ENCODE measurements at regions not wholly inside any gene's neighbourhood (a gene's known extent, or its start where the extent isn't known, plus 50 kb on each side); places are given as distances from the start of the nearest gene placed in this dataset.

DNA sequence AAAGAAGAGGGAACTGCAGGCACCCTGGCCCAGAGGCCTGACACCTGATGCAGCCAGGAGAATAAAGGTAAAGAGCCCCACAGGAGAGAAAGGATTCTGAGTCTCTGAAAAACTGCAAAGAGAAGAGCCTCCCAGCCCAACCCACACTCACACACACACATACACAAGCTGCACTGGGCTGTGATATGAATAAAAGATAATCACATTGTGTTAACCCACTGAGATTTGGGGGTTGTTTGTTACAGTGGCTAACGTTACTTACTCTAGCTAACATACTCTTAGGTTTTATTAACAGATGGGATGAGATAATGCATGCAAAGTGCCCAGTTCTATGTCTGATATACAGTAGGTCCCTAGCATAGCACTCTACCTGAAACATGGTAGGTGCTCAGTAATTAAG, 554.4 kb downstream of the CD83 start:
- Histone ChIP-seq H3K4me1 (peaks cover 0 to 18% of the 10 kb centered on the region in 2 donors), H3K27ac (no peak overlapping the region), H3K4me3 (no peak overlapping the region), H3K9me3 (no peaks in the 10 kb centered on the region), H3K36me3 (no peaks in the 10 kb centered on the region), H3K27me3 (no peaks in the 10 kb centered on the region)
- TF ChIP-seq, protein P1, sequence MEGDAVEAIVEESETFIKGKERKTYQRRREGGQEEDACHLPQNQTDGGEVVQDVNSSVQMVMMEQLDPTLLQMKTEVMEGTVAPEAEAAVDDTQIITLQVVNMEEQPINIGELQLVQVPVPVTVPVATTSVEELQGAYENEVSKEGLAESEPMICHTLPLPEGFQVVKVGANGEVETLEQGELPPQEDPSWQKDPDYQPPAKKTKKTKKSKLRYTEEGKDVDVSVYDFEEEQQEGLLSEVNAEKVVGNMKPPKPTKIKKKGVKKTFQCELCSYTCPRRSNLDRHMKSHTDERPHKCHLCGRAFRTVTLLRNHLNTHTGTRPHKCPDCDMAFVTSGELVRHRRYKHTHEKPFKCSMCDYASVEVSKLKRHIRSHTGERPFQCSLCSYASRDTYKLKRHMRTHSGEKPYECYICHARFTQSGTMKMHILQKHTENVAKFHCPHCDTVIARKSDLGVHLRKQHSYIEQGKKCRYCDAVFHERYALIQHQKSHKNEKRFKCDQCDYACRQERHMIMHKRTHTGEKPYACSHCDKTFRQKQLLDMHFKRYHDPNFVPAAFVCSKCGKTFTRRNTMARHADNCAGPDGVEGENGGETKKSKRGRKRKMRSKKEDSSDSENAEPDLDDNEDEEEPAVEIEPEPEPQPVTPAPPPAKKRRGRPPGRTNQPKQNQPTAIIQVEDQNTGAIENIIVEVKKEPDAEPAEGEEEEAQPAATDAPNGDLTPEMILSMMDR (IDR thresholded peaks at IDR 0.05), result no peak
- DNase-seq (ENCODE audit: low spot score), result no peak

DNA sequence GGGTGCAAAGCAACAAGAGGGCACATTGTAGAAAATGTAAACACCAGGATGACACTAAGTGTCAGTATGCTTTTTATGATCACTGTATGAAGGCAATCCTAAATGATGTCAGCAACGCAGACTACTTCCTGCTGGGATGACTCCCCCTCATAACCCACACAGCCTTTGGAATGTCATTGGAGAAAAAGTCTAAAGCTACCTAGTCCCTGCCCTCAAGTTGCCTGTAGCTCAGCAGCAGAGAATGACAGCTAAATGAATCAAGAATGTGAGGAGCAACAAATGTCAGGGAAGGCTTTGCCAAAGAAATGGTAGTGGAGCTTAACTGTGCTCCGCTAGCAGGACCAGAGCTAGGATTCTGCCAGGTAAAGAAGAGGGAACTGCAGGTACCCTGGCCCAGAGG, 555.6 kb downstream of the CD83 start:
- Histone ChIP-seq H3K4me3 (no peak overlapping the region), H3K4me1 (peaks cover 0 to 18% of the 10 kb centered on the region in 2 donors), H3K27me3 (no peaks in the 10 kb centered on the region), H3K36me3 (no peaks in the 10 kb centered on the region), H3K27ac (no peak overlapping the region), H3K9me3 (no peaks in the 10 kb centered on the region)
- no peak for DNase-seq (ENCODE audit: low spot score)
- TF ChIP-seq, protein P1 (IDR thresholded peaks at IDR 0.05), result no peak

GRCh38 chr6:14674458-14674857, 556.9 kb downstream of the CD83 start:
- Histone ChIP-seq H3K27ac (no peak overlapping the region), H3K4me1 (peaks cover 0 to 18% of the 10 kb centered on the region in 2 donors), H3K9me3 (no peaks in the 10 kb centered on the region), H3K36me3 (no peaks in the 10 kb centered on the region), H3K4me3 (no peak overlapping the region), H3K27me3 (no peaks in the 10 kb centered on the region)
- DNase-seq (ENCODE audit: low spot score), result no peak
- TF ChIP-seq, protein P1 (IDR thresholded peaks at IDR 0.05), result no peak

- TF ChIP-seq, protein P1 (IDR thresholded peaks at IDR 0.05), result no peak
- Histone ChIP-seq H3K36me3 (no peaks in the 10 kb centered on the region), H3K4me1 (peaks cover 0 to 18% of the 10 kb centered on the region in 2 donors), H3K27me3 (no peaks in the 10 kb centered on the region), H3K9me3 (no peaks in the 10 kb centered on the region), H3K27ac (no peak overlapping the region), H3K4me3 (no peak overlapping the region)
- DNase-seq (ENCODE audit: low spot score), result no peak
Measured at GRCh38 chr6:14674867-14675648, 557.5 kb downstream of the CD83 start.

DNA sequence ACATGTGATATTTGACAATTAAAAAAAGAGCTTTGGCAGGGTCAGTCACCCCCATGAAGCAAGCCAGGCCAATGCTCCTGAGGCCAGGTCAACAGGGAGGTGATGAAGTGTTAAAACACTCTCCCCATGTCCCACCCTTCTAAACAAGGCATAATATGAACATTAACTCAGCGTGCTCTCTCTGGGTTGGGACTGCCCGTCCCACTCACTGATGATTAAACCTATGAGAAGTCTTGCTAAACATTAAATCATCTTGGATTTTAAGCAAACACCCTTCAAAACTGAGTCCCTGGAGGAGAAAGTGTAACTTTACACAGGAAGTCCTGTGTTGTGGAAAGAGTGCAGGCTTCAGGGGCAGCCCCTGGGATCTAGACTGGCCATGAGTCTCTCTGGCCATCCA, 558.5 kb downstream of the CD83 start:
- TF ChIP-seq, protein P1 (IDR thresholded peaks at IDR 0.05), result no peak
- no peaks in the 10 kb centered on the region for H3K36me3 ChIP-seq
- no peak for DNase-seq (ENCODE audit: low spot score)
- H3K4me3 ChIP-seq, result no peak overlapping the region
- H3K27me3 ChIP-seq, result no peaks in the 10 kb centered on the region
- peaks cover 0 to 13% of the 10 kb centered on the region in 2 donors for H3K4me1 ChIP-seq
- H3K27ac ChIP-seq, result no peak overlapping the region
- no peaks in the 10 kb centered on the region for H3K9me3 ChIP-seq

Data from right atrium auricular region (tissue), 2 donors.